Mucosa of descending colon (tissue), 3 donors: ENCODE measurements at regions not wholly inside any gene's neighbourhood (a gene's known extent, or its start where the extent isn't known, plus 50 kb on each side); places are given as distances from the start of the nearest gene placed in this dataset.
"Not testable (repeated sequence)": the region's sequence is repeated elsewhere in the genome, so short reads cannot be mapped to it uniquely, and the experiment has no call there.

Experiments used
- ATAC-seq: fragments of 200-7000 bp; cut with Tn5 transposase; one replicate; pipeline ENCODE4 v1.9.1; 2020; ENCODE audit warnings: mild to moderate bottlenecking, moderate library complexity
- DNase-seq, 3 donors: peaks; one replicate each; pipeline ENCODE4 v3.0.0-alpha.2; 2020
- H3K36me3 ChIP-seq: fragments of 200-600 bp; one replicate; pipeline ENCODE4 v1.8.0; 2021; ENCODE audit warnings: low read depth, mild to moderate bottlenecking
- H3K4me1 ChIP-seq: fragments of 200-600 bp; one replicate; pipeline ENCODE4 v1.8.0; 2021; ENCODE audit warnings: low read depth, mild to moderate bottlenecking
- H3K4me3 ChIP-seq: fragments of 200-600 bp; one replicate; pipeline ENCODE4 v1.8.0; 2021; ENCODE audit warnings: mild to moderate bottlenecking
- H3K9me3 ChIP-seq: fragments of 200-600 bp; one replicate; pipeline ENCODE4 v1.8.0; 2021; ENCODE audit warnings: mild to moderate bottlenecking
- CTCF ChIP-seq: fragments of 200-600 bp; IDR thresholded peaks from one replicate; pipeline ENCODE4 v1.8.0; 2022; ENCODE audit warnings: antibody characterized with exemption, mild to moderate bottlenecking
- intact Hi-C, 2 donors: fragments of 100-400 bp; cut with DNase I in 1 of 2; cut with micrococcal nuclease in 1 of 2; formaldehyde crosslinking; loops; one replicate each; pipeline versions ENCODE4 v1.11.0 to v1.11.1; 2022; cut with DNase I, micrococcal nuclease
- donor health status: DM: no; HTN: no; CAD: no; lungs with moderate emphysema.
- donor health status: DM: no; HTN: no; CAD: no.
- donor health status: DM: no; HTN: yes; CAD: no.

GRCh38 chr4:52407545-52407944, 251.6 kb downstream of the USP46 start:
- ATAC-seq, result no peak
- H3K9me3 ChIP-seq, result peaks cover 11% of the 10 kb centered on the region
- intact Hi-C loops, result no loop called here
- DNase-seq, result no peak
- no peak for TF ChIP-seq CTCF
- no peaks in the 10 kb centered on the region for H3K36me3 ChIP-seq
- no peak overlapping the region for H3K4me3 ChIP-seq
- H3K4me1 ChIP-seq, result no peaks in the 10 kb centered on the region

- DNase-seq (no peak), ATAC-seq (no peak)
- TF ChIP-seq CTCF, result no peak
- H3K36me3 ChIP-seq, result no peaks in the 10 kb centered on the region
- H3K9me3 ChIP-seq, result peaks cover 11% of the 10 kb centered on the region
- intact Hi-C loops, result no loop called here
- no peak overlapping the region for H3K4me3 ChIP-seq
- H3K4me1 ChIP-seq, result no peaks in the 10 kb centered on the region
Measured at GRCh38 chr4:52408032-52408431, 251.1 kb downstream of the USP46 start.

- TF ChIP-seq CTCF, result no peak
- peaks cover 11% of the 10 kb centered on the region for H3K9me3 ChIP-seq
- H3K4me1 ChIP-seq, result no peaks in the 10 kb centered on the region
- no peaks in the 10 kb centered on the region for H3K36me3 ChIP-seq
- intact Hi-C loops, result no loop called here
- no peak for ATAC-seq
- DNase-seq, result no peak
- H3K4me3 ChIP-seq, result no peak overlapping the region
Measured at GRCh38 chr4:52408471-52408870, 250.6 kb downstream of the USP46 start.

GRCh38 chr4:52409766-52410165, 249.3 kb downstream of the USP46 start:
- intact Hi-C loops, H3K4me3 ChIP-seq, DNase-seq, H3K4me1 ChIP-seq, ATAC-seq, H3K36me3 ChIP-seq: not testable (repeated sequence)
- H3K9me3 ChIP-seq, result peaks cover 11% of the 10 kb centered on the region

- DNase-seq (no peak), ATAC-seq (no peak)
- TF ChIP-seq CTCF, result no peak
- intact Hi-C loops, result no loop called here
- Histone ChIP-seq H3K4me1 (no peaks in the 10 kb centered on the region), H3K36me3 (no peaks in the 10 kb centered on the region), H3K9me3 (peaks cover 11% of the 10 kb centered on the region), H3K4me3 (no peak overlapping the region)
Measured at GRCh38 chr4:52410971-52411370, 248.1 kb downstream of the USP46 start.

GRCh38 chr4:52420330-52420729, 238.8 kb downstream of the USP46 start:
- DNase-seq (no peak), ATAC-seq (no peak)
- Histone ChIP-seq H3K36me3 (no peaks in the 10 kb centered on the region), H3K9me3 (no peaks in the 10 kb centered on the region), H3K4me3 (no peak overlapping the region), H3K4me1 (no peaks in the 10 kb centered on the region)
- TF ChIP-seq CTCF, result no peak
- intact Hi-C loops, result no loop called here
